Ascending aorta (tissue), 2 donors: ENCODE measurements at regions not wholly inside any gene's neighbourhood (a gene's known extent, or its start where the extent isn't known, plus 50 kb on each side); places are given as distances from the start of the nearest gene placed in this dataset.

Source experiments
- DNase-seq, 2 donors: peaks; one replicate each; pipeline ENCODE4 v3.0.0-alpha.2; 2019; ENCODE audit warnings: low spot score in 2 of 2
- H3K27ac ChIP-seq, 2 donors: fragments of 200-600 bp; sonication (generic); one replicate each; pipeline ENCODE4 v1.5.1; 2016 to 2017; ENCODE audit warnings: mild to moderate bottlenecking in 1 of 2
- H3K27me3 ChIP-seq: fragments of 200-600 bp; sonication (generic); one replicate; pipeline ENCODE4 v1.5.1; 2017
- H3K36me3 ChIP-seq, 2 donors: fragments of 200-600 bp; sonication (generic); one replicate each; pipeline ENCODE4 v1.5.1; 2016
- H3K4me1 ChIP-seq, 2 donors: fragments of 200-600 bp; sonication (generic); one replicate each; pipeline ENCODE4 v1.5.1; 2016 to 2017; ENCODE audit warnings: mild to moderate bottlenecking in 1 of 2
- H3K4me3 ChIP-seq, 2 donors: fragments of 200-600 bp; sonication (generic); one replicate each; pipeline ENCODE4 v1.5.1; 2016 to 2017; ENCODE audit warnings: mild to moderate bottlenecking in 1 of 2
- H3K9me3 ChIP-seq, 2 donors: fragments of 200-600 bp; sonication (generic); one replicate each; pipeline ENCODE4 v1.5.1; 2016
- CTCF ChIP-seq, 3 experiments: fragments of 200-600 bp in 2 of 3; fragments of 450-650 bp in 1 of 3; sonication (generic) in 2 of 3; IDR thresholded peaks; one replicate each; pipeline ENCODE4 v1.5.1; 2016 to 2019; ENCODE audit warnings: antibody characterized with exemption in 3 of 3, mild to moderate bottlenecking in 1 of 3, moderate library complexity in 1 of 3
- intact Hi-C: fragments of 100-400 bp; cut with DNase I; formaldehyde crosslinking; loops from one replicate; pipeline ENCODE4 v1.15.1; 2023

- Histone ChIP-seq H3K27me3 (no peaks in the 10 kb centered on the region), H3K36me3 (no peaks in the 10 kb centered on the region), H3K4me3 (no peak overlapping the region), H3K9me3 (no peaks in the 10 kb centered on the region), H3K4me1 (no peaks in the 10 kb centered on the region), H3K27ac (no peak overlapping the region)
- intact Hi-C loops: no loop called here
- no peak for TF ChIP-seq CTCF (IDR thresholded peaks at IDR 0.05)
- no peak for DNase-seq
Observed at GRCh38 chr10:55320187-55320700, 519.2 kb upstream of the PCDH15 start.

- no peaks in the 10 kb centered on the region for H3K9me3 ChIP-seq
- no peak overlapping the region for H3K4me3 ChIP-seq
- H3K36me3 ChIP-seq: no peaks in the 10 kb centered on the region
- DNase-seq: no peak
- intact Hi-C loops: no loop called here
- no peaks in the 10 kb centered on the region for H3K4me1 ChIP-seq
- TF ChIP-seq CTCF (IDR thresholded peaks at IDR 0.05): no peak
- no peaks in the 10 kb centered on the region for H3K27me3 ChIP-seq
- no peak overlapping the region for H3K27ac ChIP-seq
Observed at GRCh38 chr10:55311848-55312635, 511.0 kb upstream of the PCDH15 start.

GRCh38 chr10:55310143-55310542 lies 509.1 kb upstream of the PCDH15 start:
- H3K36me3 ChIP-seq: no peaks in the 10 kb centered on the region
- no peak for DNase-seq
- no peak overlapping the region for H3K27ac ChIP-seq
- H3K4me1 ChIP-seq: no peaks in the 10 kb centered on the region
- TF ChIP-seq CTCF (IDR thresholded peaks at IDR 0.05): no peak
- intact Hi-C loops: no loop called here
- H3K27me3 ChIP-seq: no peaks in the 10 kb centered on the region
- H3K9me3 ChIP-seq: no peaks in the 10 kb centered on the region
- H3K4me3 ChIP-seq: no peak overlapping the region

- no peaks in the 10 kb centered on the region for H3K4me1 ChIP-seq
- H3K27me3 ChIP-seq: no peaks in the 10 kb centered on the region
- no peak for DNase-seq
- intact Hi-C loops: no loop called here
- no peak overlapping the region for H3K4me3 ChIP-seq
- H3K27ac ChIP-seq: no peak overlapping the region
- TF ChIP-seq CTCF (IDR thresholded peaks at IDR 0.05): no peak
- no peaks in the 10 kb centered on the region for H3K36me3 ChIP-seq
- H3K9me3 ChIP-seq: no peaks in the 10 kb centered on the region
Observed at GRCh38 chr10:55305285-55305684, 504.3 kb upstream of the PCDH15 start.

- intact Hi-C loops: no loop called here
- Histone ChIP-seq H3K36me3 (no peaks in the 10 kb centered on the region), H3K27me3 (no peaks in the 10 kb centered on the region), H3K9me3 (no peaks in the 10 kb centered on the region), H3K4me3 (no peak overlapping the region), H3K4me1 (no peaks in the 10 kb centered on the region), H3K27ac (no peak overlapping the region)
- DNase-seq: no peak
- no peak for TF ChIP-seq CTCF (IDR thresholded peaks at IDR 0.05)
Observed at GRCh38 chr10:55287346-55287745, 486.3 kb upstream of the PCDH15 start.
